ENCODE measurements at regions not wholly inside any gene's neighbourhood (a gene's known extent, or its start where the extent isn't known, plus 50 kb on each side); places are given as distances from the start of the nearest gene placed in this dataset.
"Not testable (repeated sequence)": the region's sequence is repeated elsewhere in the genome, so short reads cannot be mapped to it uniquely, and the experiment has no call there.

- H3K4me3 ChIP-seq (ENCODE audit: low read length in 2 of 2); H3K9me3 Mint-ChIP-seq; H3K36me3 Mint-ChIP-seq; POLR2A ChIA-PET (ENCODE audit: partially characterized antibody); H3K4me1 Mint-ChIP-seq; H3K4me1 ChIP-seq (ENCODE audit: insufficient read depth, low read length); CTCF ChIA-PET (ENCODE audit: partially characterized antibody); H3K27me3 Mint-ChIP-seq; intact Hi-C loops (cut with micrococcal nuclease); DNase-seq; H3K36me3 ChIP-seq (ENCODE audit: insufficient read depth, low read length); H3K27ac Mint-ChIP-seq; H3K27me3 ChIP-seq (ENCODE audit: insufficient read depth, low read length); H3K27ac ChIP-seq (ENCODE audit: low read depth, low read length); H3K9me3 ChIP-seq (ENCODE audit: control insufficient read depth in 1 of 2, low read length in 2 of 2); H3K4me3 Mint-ChIP-seq: not testable (repeated sequence)
Observed at GRCh38 chr7:63771389-63772085, 227.1 kb upstream of the ZNF722 start.

- intact Hi-C loops (cut with micrococcal nuclease): no loop called here
- H3K4me1 ChIP-seq (ENCODE audit: insufficient read depth, low read length): no peaks in the 10 kb centered on the region
- H3K36me3 Mint-ChIP-seq: peaks cover 0 to 4% of the 10 kb centered on the region in 2 donors
- H3K27me3 ChIP-seq (ENCODE audit: insufficient read depth, low read length): no peaks in the 10 kb centered on the region
- H3K4me1 Mint-ChIP-seq: no peaks in the 10 kb centered on the region
- H3K4me3 ChIP-seq (ENCODE audit: low read length in 2 of 2): no peak overlapping the region
- peak overlapping the region in 1 of 8 donors; percentile 34 for H3K4me3 Mint-ChIP-seq
- no peaks in the 10 kb centered on the region for H3K36me3 ChIP-seq (ENCODE audit: insufficient read depth, low read length)
- ChIA-PET POLR2A (ENCODE audit: partially characterized antibody) (no interaction called here), CTCF (ENCODE audit: partially characterized antibody) (no interaction called here)
- no peaks in the 10 kb centered on the region for H3K9me3 ChIP-seq (ENCODE audit: control insufficient read depth in 1 of 2, low read length in 2 of 2)
- peaks cover 0 to 15% (median 8%) of the 10 kb centered on the region in 8 donors for H3K9me3 Mint-ChIP-seq
- peaks cover 0 to 1% of the 10 kb centered on the region in 2 donors for H3K27me3 Mint-ChIP-seq
- H3K27ac Mint-ChIP-seq: no peak overlapping the region
- DNase-seq: no peak
- no peak overlapping the region for H3K27ac ChIP-seq (ENCODE audit: low read depth, low read length)
Observed at GRCh38 chr7:63789378-63790176, 209.1 kb upstream of the ZNF722 start.

- H3K27me3 Mint-ChIP-seq; H3K4me1 ChIP-seq (ENCODE audit: insufficient read depth, low read length); DNase-seq; H3K9me3 ChIP-seq (ENCODE audit: control insufficient read depth in 1 of 2, low read length in 2 of 2); H3K27ac ChIP-seq (ENCODE audit: low read depth, low read length); H3K36me3 ChIP-seq (ENCODE audit: insufficient read depth, low read length); H3K27ac Mint-ChIP-seq; H3K27me3 ChIP-seq (ENCODE audit: insufficient read depth, low read length); H3K36me3 Mint-ChIP-seq; H3K4me1 Mint-ChIP-seq; H3K4me3 ChIP-seq (ENCODE audit: low read length in 2 of 2); H3K4me3 Mint-ChIP-seq; POLR2A ChIA-PET (ENCODE audit: partially characterized antibody); CTCF ChIA-PET (ENCODE audit: partially characterized antibody); intact Hi-C loops (cut with micrococcal nuclease): not testable (repeated sequence)
- H3K9me3 Mint-ChIP-seq: peaks cover 0 to 12% (median 6%) of the 10 kb centered on the region in 8 donors
Observed at GRCh38 chr7:63790177-63790763, 208.4 kb upstream of the ZNF722 start.
